GM21737 (cell line): ENCODE measurements at regions not wholly inside any gene's neighbourhood (a gene's known extent, or its start where the extent isn't known, plus 50 kb on each side); places are given as distances from the start of the nearest gene placed in this dataset.
"Not testable (repeated sequence)": the region's sequence is repeated elsewhere in the genome, so short reads cannot be mapped to it uniquely, and the experiment has no call there.

Experiments used
- ATAC-seq: cut with Tn5 transposase; IDR thresholded peaks from one replicate; pipeline ENCODE4 v1.9.1; 2021; ENCODE audit warnings: mild to moderate bottlenecking, moderate library complexity; ENCODE audit not compliant: unreplicated experiment

DNA sequence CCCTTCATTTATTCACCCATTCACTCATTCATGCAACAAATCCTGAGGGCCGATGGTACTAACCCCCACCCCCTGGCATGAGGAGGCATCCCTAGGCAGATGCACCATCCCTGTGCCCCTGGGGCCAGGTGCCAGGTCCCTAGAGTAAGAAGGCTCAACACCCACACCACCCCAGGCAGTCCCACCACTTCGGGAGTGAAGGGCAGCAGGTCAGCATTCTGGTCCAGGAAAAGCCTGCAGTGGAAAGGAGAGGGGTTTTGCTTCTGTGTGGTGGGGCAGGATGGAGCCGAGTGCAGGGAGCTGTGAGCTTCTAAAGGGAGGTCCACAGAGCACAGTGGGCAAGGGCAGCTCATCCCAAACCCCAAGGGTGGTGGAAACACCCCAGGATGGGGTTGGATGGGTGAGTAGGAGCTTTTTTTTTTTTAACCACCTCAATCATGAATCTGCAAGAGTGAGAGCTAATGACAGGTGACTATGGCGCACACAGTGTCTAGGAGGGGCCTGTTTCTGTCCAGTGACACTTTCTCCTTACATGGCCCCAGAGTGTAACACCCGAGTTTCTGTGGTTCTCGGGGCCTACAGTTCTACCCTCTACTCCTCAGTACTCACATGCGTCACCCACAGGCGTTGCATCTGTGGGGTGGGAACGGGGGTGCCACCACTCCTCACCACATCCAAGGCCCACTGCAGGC is 414.3 kb downstream of the TMEM121 start:
- ATAC-seq, result no peak

DNA sequence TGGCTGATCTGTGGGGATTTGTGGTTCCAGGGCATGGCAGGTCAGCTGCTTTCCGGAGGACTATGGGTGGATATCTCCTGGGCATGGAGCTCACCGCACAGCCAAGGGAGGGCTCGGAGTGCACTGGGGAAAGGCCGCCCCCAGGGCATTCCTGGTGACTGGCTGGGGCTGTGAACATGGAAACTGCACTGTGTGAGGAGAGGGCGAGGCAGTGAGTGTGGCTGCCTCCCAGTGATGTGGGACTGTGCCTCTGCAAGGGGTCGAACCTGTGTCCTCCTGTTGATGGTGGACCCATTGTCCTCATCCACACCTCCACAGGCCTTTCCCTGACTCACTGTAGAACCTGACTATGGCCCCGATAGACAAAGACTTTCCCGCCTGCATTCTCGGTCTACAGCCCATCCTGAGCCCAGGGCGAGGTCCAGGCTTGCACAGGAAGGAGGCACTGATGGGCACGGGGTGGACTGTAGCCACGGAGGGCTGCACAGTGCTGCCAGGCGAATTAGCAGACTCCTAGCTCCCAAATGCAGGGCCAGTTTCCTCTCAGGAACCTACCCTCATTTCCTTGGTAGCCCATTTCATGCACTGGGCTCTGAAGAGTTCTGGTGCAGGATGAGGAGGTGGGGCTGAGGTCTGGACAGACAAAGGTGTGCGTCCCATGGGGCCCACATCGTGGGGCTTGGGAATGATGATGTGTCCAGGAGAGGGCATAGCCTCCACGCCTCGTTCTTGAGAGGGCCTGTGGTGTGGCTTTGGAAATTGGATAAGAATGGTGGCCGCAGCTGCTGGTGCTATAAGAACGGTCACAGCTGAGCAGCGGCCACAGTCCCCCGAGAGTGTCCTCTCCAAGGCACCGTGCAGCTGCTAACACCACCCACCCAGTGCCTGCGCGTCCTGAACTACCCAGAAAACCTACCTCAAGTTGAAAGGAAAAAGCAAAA is 415.1 kb downstream of the TMEM121 start:
- ATAC-seq, result no peak

DNA sequence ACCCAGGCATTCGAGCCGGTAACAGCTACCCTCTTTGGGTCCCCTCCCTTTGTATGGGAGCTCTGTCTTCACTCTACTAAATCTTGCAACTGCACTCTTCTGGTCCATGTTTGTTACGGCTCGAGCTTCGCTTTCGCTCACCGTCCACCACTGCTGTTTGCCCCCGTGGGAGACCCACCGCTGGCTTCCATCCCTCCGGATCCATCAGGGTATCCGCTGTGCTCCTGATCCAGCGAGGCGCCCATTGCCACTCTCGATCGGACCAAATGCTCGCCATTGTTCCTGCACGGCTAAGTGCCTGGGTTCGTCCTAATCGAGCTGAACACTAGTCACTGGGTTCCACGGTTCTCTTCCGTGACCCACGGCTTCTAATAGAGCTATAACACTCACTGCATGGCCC is 416.3 kb downstream of the TMEM121 start:
- ATAC-seq, result not testable (repeated sequence)

DNA sequence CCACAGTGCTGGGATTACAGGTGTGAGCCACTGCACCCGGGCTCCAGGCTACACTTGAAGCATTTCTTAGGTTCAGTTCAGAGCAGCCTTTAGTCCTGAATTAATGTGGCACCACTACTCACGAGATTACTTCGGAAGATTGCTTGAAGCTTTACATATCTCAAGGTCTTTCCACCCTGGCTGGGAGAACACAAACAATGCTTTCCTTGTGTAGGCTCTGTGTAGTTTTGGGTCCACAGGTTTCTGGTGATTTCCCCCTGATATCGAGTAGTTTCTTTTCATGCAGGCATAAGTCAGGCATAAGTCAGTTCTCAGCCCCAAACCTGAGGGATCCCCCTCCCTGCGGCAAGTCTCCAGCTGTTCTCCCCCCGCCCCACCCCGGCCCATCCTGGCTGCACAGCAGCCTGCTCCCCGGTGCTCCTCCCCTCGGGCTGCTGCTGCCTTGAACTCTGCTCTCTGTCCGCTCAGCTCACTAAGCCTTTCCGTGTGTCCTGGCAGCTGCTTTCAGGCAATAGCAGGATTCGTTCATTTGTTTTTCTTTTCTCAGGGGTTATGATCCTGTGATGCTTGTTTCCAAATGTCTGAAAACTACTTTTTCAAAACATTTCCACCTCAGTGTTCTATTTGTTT is 417.7 kb downstream of the TMEM121 start:
- ATAC-seq, result no peak

DNA sequence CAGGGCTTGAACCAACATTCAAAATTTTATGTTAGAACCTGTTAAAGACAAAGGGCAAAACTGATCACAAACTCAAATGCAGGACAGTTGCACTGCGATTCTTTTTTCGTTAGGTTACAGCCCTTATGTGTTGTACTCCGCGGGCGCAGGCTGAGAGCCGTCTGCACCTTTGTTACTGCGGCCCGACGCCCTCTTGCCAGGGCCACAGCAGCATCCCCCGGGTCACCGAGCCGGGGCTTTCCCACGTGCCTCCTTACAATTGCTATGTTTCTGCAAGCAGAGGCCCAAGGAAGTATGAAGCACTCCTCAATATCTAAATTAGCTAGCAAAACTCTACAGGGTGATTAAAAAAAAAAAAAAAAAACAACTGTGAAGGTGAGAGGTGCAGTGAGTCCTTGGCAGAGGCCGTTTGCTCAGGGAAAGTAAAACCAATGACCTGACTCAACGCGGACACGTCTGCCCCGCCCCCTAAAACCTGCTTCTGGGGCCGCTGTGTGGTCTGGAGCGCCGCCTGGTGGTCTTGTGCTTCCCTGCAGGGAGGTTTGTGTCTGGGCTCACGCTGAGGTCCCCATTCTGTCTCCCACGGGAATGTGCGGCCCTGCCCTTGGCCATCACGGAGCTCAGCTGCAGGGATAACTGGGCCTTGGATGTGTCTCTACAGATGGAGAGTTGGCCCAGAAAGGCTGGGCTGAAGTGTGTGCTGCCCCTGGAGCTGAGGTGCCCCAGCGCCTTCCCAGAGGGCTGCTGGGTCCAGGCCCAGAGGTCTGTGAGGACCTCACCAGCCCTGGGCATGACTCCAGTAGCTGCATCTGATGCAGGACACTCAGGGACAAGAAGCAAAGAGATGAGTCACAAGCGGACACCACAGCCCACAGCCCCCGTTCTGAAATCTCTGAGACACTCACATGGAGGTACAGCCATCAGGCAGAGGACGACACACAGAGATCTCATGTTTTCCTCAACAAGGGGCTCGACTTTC is 418.5 kb downstream of the TMEM121 start:
- no peak for ATAC-seq

DNA sequence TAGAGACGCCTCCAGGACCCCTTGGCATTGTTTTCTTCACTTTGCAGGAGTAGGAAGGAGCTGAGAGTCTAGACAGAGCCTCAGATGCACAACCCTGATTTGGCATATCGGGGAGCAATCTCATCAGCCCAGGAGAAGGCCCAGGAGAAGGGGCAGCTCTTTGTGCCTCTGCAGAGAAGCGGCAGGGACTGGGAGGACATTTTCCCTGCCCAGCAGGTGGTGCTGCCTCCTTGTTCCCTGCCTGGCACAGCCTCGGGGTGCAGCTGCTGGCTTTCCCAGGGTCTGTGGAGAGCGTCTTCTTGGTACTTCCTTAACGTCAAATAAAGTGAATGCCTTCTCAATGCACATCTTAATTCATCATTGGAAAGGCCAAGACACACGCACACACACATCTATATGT is 419.5 kb downstream of the TMEM121 start:
- no peak for ATAC-seq

DNA sequence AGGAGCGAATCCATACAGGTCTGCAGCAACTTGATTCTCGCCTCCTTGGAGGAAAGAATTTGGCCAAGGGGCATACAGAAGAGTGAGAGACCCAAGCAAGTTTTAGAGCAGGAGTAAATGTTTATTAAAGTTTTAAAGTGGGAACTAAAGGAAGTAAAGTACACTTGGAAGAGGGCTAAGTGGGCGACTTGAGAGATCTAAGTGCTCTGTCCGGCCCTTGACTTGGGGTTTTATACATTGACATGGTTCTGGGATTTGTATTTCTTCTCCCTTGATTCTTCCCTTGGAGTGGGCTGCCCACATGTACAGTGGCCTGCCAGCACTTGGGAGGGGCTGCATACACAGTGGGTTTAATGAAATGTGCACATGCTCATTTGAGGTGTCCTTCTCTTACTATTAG is 421.2 kb downstream of the TMEM121 start:
- no peak for ATAC-seq

DNA sequence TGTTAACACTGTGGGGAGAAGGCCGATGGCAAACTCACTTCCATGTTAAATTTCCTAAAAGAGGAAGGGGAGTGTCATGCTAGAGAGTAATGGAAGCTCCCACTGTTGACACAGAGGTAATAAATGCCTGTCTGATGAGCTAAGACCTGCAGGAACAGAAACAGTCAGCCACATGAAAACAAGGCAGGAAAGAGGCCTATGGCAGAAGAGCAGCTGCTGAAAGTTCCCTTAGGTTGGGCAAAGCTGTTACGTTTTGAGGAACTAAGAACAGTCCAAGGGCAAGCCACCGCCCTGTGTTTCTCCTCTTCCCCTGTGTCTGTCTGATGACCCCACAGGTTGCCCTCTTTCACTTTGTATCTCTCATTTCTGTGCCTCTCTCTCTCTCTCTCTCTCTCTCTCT is 422.6 kb downstream of the TMEM121 start:
- ATAC-seq, result not testable (repeated sequence)

DNA sequence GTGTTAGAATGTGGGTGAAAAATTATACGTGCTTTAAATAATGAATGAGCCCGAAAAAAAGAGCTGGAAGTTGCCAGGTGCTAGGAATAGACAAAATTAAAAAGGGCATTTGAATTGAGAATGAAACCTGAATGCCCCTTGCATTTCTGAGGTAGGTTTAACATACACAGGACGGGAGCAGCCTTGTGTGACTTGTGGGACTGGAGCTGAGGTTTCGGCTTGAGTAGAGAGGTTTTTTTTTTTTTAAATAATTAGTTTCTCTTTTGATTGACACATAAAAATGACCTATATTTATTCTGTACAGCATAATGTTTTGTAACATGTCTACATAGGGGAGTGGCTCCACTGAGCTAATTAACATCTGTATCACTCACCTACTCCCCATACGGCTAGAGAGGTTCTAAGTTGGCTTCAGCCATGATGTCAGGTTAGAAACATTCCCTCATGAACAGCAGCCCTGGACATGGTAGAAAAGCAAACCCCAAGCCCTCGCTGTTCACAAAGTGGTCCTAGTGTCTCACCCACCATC is 424.0 kb downstream of the TMEM121 start:
- not testable (repeated sequence) for ATAC-seq

DNA sequence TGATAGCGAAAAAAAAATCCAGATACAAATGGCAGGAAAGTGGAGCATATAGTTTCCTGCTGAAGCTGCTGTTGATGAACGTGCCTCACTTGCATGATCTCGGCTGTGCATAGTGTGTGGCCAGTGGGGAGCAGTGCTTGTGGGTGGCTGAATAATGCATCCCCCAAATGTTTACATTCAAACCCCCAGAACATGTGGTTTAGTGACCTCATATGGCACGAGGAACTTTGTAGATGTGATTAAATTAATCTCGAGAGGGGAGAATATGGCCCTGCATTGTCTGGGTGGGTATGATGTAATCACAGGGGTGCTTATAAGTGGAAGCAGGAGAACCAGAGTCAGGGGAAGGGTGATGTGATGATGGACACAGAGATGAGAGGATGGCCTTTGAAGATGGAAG is 425.0 kb downstream of the TMEM121 start:
- no peak for ATAC-seq

DNA sequence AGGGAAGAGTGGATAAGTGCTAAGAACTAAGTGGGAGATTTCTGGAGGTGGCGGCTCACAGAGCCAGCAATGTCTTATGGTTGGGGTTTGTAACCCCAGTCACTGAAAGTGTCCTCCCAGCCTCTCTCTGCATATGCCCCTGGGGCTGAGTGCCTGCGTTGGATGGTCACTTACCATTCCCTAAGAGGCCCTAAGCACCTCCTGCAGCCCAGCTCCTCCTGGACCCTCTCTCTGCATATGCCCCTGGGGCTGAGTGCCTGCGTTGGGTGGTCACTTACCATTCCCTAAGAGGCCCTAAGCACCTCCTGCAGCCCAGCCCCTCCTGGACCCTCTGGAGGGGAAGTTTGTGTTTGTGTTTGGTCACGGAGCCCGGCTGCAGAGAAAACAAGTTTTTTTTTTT is 425.8 kb downstream of the TMEM121 start:
- no peak for ATAC-seq

DNA sequence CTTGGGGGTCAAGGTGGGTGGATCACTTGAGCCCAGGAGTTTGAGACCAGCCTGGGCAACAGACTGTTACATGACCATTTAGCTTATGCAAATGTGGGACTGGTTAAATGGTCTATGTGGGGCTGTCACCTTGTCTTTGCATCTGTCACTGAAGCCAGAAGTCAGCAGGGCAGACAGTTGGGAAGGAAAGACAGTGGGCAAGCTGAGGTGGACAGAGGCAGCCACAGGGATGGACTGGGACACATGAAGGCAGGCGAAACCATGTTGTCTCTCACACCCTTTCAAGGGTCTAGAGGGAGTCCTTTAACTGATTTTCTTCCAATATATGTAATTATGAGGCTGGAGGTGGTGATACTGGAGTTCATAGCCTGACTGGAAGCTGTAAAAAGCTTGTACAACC is 426.4 kb downstream of the TMEM121 start:
- ATAC-seq, result no peak

DNA sequence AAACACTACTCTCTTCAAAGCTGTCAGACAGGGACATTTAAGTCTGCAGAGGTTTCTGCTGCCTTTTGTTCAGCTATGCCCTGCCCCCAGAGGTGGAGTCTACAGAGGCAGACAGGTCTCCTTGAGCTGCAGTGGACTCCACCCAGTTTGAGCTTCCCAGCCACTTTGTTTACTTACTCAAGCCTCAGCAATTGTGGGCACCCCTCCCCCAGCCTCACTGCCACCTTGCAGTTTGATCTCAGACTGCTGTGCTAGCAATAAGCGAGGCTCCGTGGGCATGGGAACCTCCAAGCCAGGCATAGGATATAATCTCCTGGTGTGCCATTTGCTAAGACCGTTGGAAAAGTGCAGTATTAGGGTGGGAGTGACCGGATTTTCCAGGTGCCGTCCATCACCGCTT is 435.2 kb downstream of the TMEM121 start:
- ATAC-seq, result not testable (repeated sequence)

DNA sequence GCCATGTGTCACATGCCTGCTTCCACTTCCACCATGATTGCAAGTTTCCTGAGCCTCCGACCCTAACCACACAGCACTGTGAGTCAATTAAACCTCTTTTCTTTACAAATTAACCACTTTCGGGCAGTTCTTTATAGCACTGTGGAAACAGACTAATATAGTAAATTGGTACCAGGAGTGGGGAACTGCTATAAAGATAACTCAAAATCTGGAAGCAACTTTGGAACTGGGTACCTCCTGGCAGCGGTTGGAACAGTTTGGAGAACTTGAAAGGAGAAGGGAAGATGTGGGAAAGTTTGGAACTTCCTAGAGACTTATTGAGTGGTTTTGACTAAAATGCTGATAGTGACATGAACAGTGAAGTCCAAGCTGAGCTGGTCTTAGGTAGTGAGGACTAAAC is 436.1 kb downstream of the TMEM121 start:
- no peak for ATAC-seq

DNA sequence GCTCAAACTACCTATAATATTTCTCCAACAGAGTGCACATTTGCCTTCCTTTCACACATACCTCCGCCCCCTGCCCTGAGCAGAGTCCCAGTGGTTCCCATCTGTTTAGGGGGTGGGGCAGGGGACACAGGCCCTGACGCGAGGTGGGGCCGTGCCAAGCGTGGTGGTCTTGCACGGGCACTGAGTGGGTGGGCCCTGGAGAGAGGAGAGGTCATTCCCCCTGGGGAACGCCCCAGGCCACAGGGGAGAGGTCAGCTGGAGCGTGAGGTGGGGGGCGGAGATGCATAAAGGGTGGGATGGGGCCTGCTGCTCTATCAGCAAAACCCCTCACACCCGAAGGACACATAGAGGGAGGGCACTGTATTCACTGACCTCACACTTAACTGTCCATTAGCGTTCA is 441.9 kb downstream of the TMEM121 start:
- no peak for ATAC-seq

DNA sequence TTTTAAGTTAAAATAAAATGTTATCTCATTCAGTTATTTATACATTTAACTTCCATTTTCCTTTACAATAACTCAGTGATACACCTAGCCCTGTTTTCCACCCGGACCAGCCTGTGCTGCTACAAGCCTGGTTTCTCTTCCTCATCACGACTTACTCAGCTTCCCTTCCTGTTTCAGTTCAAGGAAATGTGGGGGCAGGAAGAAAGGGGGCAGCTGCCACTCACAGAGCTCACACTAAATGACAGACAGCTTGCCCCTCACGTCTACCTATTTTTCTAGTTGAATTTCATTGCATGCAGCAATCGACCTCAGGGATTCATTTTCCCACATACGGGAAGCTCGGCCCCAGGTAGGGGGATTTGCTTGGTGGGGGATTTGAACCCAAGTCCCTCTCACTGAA is 442.6 kb downstream of the TMEM121 start:
- not testable (repeated sequence) for ATAC-seq

DNA sequence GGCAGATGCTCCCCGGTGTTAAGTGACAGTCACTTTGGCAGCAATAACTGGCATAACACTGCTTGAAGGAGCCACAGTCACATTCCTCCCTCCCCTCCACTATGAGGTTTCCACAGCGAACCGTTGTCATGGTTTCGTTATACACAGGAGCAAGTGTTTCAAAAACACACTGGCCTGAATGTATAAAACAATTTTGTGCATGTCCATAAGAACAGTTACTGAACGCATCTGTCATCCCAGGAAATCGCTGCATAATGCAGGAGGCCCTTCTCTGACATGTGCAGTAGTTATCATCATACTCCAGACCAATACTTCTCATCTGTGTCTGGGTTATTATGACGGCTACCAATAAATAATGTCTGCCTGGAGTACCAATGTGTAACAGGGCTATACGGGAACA is 444.4 kb downstream of the TMEM121 start:
- ATAC-seq, result not testable (repeated sequence)

DNA sequence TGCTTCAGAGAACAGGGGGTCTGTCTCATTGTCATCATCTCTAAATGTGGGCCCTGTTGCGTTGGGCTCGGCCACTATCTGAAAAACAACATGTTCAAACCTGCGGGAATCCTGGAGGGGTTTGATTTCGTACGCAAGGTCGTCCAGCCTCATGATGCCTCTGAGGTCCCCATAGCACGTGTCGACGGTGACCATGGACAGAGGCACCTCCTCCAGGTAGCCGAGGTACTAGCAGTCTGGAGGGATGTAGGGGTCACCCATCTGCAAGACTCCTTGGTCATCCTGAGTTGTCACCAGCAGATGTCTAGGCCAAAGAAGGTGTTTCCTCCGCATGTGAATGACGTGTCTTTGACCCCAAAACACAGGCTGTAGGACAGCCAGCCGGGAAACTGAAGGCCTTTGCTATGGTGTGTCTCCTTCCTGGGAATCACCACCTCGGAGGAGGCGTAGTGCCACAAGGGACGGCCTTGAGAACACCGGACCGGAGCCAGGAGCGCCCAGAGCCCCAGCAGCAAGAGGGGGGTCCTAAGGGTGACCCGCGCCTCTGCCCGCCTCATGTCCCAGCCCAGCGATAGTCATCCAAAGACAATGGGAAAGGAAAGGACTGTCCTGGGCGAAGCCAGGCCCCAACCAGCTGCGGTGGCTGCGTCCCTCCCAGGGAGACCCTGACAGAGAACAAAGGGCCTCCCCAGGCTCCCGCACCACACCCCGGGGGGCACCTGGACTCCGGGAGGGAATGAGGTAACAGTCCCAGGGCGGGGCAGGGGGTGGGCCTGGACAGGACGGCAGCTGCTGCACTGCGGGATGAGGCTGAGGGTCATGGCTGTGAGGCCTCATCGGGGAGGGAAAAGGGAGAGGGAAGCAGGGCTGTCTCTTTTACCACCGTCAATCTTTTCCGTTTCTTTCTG is 445.5 kb downstream of the TMEM121 start:
- ATAC-seq, result no peak

DNA sequence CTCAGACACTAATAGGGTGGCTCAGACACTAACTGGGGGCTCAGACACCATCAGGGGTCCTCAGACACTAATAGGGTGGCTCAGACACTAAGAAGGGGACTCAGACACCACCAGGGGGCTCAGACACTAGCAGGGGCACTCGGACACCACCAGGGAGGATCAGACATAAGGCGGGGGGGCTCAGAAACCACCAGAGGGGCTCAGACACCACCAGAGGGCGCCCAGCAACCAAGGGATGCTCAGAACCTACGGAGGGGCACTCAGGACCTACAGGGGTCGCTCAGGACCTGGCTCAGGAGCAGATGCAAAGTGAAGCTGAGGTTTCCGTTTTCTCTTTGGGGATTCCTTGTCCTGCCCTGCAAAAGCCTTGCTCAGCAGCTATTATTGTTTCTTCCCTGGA is 448.5 kb downstream of the TMEM121 start:
- ATAC-seq, result no peak
